Fibroblast of pulmonary artery (primary cell): ENCODE measurements at regions not wholly inside any gene's neighbourhood (a gene's known extent, or its start where the extent isn't known, plus 50 kb on each side); places are given as distances from the start of the nearest gene placed in this dataset.

ENCODE experiments used
- DNase-seq: peaks from one replicate; pipeline ENCODE4 v3.0.0-alpha.2; 2010; ENCODE audit warnings: low read depth
- H3K4me3 ChIP-seq: replicated peaks from 2 replicates; pipeline ENCODE4 v1.5.1; 2011; ENCODE audit warnings: low read depth, mild to moderate bottlenecking, control low read depth, low read length, moderate library complexity
- CTCF ChIP-seq: IDR thresholded peaks from 2 replicates; pipeline ENCODE4 v1.5.1; 2011; ENCODE audit warnings: mild to moderate bottlenecking, control low read depth, low read length, inconsistent platforms; ENCODE audit errors: missing control alignments

GRCh38 chr2:121992700-121993099 lies 237.2 kb downstream of the TSN start:
- no peak for TF ChIP-seq CTCF
- no peak for DNase-seq

GRCh38 chr2:121993682-121994081 lies 238.2 kb downstream of the TSN start:
- no peak for DNase-seq
- no peak for TF ChIP-seq CTCF
- H3K4me3 ChIP-seq = no peak overlapping the region

More at GRCh38 chr2:121992700-121993099, 237.2 kb downstream of the TSN start:
- H3K4me3 ChIP-seq = no peak overlapping the region

GRCh38 chr2:121994238-121995206 lies 239.1 kb downstream of the TSN start:
- TF ChIP-seq CTCF = no peak
- H3K4me3 ChIP-seq = no peak overlapping the region
- DNase-seq = no peak

GRCh38 chr2:121998751-121999150 lies 243.3 kb downstream of the TSN start:
- TF ChIP-seq CTCF = no peak
- no peak for DNase-seq
- H3K4me3 ChIP-seq = no peak overlapping the region

- peak; percentile 33 for DNase-seq
- TF ChIP-seq CTCF = no peak
These were observed 243.8 kb downstream of the TSN start for GRCh38 chr2:121999264-121999663.

GRCh38 chr2:122000556-122001340 lies 245.3 kb downstream of the TSN start:
- DNase-seq = no peak
- no peak for TF ChIP-seq CTCF
- no peak overlapping the region for H3K4me3 ChIP-seq

More at GRCh38 chr2:121999264-121999663, 243.8 kb downstream of the TSN start:
- H3K4me3 ChIP-seq = no peak overlapping the region
